HG03575 (cell line): ENCODE measurements at regions not wholly inside any gene's neighbourhood (a gene's known extent, or its start where the extent isn't known, plus 50 kb on each side); places are given as distances from the start of the nearest gene placed in this dataset.
A peak's percentile ranks its signal among the peaks of the same experiment; 100 is the strongest.

Experiments
- ATAC-seq: cut with Tn5 transposase; IDR thresholded peaks from one replicate; pipeline ENCODE4 v1.9.1; 2021; ENCODE audit not compliant: unreplicated experiment, insufficient number of reproducible peaks, low FRiP score; ENCODE audit errors: extremely low read depth

DNA sequence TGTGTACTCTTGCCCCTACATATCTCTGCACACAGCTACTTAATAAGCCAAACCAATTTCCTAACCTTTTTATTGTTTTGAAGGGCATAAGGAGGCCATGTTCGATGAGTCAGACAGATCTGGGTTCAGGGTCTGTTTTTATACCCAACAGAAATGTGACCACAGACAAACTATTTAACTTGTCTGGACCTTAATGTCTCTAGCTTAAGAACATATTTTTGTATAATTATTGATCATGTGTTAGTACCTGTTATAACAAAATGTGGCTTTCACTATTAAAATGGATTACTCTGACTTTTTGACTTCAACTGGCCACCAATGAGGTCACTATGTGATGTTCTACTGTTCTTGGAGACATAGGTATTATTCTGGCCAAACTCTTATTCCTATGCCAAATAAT lies 507.8 kb upstream of the USP24 start:
- no peak for ATAC-seq

DNA sequence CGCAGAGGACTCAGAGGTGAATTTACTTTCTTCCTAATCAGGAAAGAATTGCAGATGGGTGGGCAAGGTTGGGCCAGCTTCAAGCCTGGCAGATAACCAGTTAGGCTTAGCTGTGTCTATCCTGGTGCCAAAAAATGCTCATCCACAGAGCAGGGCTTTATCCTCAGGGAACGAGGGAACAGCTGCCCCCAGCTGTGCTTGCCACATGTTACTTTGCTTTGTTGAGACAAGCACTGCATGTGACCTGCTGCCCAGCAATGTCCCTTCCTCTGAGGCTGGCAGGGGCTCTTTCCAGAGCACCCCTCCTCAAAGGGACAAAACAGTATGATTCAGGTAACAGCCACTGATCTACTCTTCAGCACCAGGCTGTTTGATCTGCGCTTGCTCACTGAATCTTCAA lies 505.1 kb upstream of the USP24 start:
- ATAC-seq = no peak

- no peak for ATAC-seq
These were observed 503.9 kb upstream of the USP24 start for GRCh38 chr1:55718758-55719671.

GRCh38 chr1:55717111-55717510 lies 501.9 kb upstream of the USP24 start:
- ATAC-seq = no peak

- no peak for ATAC-seq
These were observed 501.4 kb upstream of the USP24 start for GRCh38 chr1:55716610-55717009.

DNA sequence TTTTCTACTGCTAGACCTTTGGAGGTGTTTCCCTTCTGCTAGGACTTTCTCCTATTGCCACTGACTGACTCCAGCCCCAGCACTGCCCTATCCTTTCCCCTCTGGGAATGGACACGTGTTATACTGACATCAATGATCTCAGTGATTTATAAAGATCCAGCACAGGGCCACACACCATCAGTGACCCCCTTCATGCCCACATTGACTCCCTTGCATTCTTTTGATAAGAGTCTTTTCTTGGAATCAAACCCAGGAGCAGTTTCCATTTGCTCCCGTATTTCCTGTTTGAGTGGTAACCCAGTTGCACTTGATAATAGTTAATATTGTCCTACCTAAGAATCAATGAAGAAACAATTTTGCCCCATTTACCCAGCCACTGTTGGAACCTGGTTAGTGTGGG lies 501.0 kb upstream of the USP24 start:
- ATAC-seq = no peak

GRCh38 chr1:55714230-55714629 lies 499.1 kb upstream of the USP24 start:
- ATAC-seq = no peak

DNA sequence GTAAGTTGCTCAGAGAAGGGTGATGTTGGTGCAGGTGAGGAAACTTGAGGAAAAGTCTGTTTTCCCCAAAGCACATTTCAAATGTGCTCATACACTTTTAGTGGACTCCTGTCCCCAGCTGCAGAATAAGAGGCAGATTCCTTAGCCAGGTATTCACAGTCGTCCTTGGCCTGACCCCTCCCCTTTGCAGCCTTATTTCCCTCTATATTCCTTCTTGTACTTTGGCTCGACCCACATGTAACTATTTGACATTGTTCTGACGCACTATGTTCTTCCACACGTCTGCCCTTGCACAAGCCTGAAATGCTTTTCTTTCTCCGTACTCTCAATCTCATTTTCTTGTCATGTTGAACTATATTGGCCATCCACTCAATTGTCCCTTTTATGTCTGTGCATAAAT lies 498.4 kb upstream of the USP24 start:
- ATAC-seq = no peak

GRCh38 chr1:55712148-55712547 lies 497.0 kb upstream of the USP24 start:
- no peak for ATAC-seq

DNA sequence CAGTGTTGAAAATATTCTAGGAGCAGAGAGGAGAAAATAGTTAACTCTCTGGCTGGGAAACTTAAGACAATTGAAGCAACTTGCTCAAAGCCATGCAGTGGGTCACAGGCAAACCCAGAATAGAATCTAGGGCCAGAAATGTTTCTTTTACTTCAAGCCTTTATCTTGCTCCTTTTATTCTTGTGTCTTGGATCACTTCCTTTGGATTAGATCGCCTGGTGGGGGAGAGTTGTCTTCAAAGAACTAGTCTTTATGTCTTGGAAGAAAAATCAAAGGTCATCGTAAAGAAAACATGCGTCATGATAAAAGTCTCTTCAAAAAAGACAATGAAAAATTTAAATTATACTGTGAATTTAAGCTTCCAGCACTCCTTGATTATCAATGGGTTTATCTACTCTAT lies 493.6 kb upstream of the USP24 start:
- no peak for ATAC-seq

DNA sequence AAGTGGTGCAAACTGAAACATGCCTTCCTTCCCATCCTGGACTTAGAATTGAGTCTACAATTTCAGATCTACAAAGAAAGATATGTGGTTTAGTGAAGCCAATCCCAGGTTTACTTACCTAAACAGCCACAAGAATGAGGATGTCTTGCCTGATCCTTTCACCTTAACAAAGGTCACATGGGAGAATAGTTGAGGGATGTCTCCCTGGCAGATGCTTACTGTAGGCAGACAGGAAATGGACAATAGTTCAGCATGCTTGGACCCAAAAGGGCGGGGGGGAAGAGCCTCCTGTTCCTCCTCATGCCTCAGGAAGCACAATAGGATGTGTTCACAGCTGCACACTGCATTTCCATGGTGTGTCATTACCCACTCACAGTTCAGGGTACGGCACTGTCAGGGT lies 492.7 kb upstream of the USP24 start:
- ATAC-seq = no peak

DNA sequence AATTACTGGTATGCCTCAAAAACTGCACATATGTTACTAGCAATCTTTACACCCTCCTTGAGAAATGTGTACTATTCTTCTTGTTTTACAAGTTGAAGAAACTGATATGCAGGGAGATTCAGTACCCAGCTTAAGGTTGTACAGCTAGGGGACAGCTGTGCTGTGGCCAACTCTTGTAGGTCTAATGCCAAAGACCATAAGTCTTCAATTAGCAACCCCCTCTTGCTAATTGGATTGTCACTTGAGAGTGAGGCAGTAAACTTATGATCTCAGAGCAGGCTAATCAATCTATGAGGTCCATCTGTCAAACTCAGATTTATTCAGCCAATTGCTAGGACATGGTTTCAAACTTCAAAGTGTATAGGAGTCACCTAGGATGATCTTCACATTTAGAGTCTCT lies 492.0 kb upstream of the USP24 start:
- ATAC-seq = no peak

DNA sequence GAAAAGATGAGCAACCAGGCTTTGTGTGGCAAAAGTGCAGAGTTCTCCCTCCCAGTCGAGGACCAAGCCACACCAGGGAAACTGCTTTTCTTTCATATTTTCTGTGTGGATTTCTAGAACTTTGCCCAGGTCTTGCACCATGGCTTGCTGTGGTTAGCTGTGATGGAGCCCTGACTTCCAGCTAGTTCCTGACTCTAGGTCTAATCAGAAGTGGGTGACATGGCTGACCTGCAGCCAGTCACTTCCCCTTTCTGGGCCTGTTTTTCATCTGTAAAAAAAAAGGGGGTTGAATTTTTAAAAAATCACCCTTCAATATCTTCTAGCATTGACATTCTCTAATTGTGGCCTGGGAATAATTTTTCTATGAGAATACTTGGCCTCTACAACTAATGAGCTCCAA lies 491.2 kb upstream of the USP24 start:
- no peak for ATAC-seq

GRCh38 chr1:55703726-55704363 lies 488.7 kb upstream of the USP24 start:
- no peak for ATAC-seq

DNA sequence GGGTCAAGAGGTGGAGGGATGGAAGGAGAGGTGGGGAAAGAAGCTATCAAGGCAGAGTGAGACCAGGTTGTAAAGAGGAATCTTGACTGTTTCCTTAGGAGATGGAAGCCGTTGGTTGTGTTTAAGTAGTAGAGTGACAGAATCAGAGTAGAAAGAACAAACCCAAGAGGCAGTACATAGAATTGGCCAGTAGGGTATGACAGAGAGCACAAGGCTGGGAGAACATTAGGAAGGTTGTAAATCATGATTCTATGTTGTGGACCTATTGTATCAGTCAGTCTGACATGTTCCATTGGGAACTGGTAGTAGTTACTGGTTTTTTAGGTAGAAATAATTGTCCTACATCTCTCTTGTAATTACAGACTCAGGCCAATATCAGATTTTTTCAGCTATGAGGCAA lies 486.9 kb upstream of the USP24 start:
- ATAC-seq = peak; percentile 64

- no peak for ATAC-seq
These were observed 485.4 kb upstream of the USP24 start for GRCh38 chr1:55700359-55701130.

DNA sequence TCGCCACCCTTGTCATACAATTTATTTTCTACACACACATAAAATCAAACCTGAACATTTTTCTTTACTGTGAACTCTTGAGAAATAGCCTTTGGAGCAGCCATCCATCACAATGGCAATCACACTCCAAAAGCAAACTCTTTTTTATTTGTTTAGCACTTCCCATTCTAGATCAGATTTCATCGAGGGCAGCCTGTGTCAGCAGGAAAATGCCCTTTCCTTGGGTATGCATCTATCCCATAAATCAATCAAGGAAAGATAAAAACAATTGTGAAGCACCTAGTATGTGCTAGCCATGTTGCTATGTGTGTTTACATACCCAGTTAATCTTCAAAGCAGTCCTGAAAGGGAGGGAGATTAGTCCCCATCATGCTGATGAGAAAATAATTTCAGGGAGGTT lies 484.1 kb upstream of the USP24 start:
- ATAC-seq = no peak

DNA sequence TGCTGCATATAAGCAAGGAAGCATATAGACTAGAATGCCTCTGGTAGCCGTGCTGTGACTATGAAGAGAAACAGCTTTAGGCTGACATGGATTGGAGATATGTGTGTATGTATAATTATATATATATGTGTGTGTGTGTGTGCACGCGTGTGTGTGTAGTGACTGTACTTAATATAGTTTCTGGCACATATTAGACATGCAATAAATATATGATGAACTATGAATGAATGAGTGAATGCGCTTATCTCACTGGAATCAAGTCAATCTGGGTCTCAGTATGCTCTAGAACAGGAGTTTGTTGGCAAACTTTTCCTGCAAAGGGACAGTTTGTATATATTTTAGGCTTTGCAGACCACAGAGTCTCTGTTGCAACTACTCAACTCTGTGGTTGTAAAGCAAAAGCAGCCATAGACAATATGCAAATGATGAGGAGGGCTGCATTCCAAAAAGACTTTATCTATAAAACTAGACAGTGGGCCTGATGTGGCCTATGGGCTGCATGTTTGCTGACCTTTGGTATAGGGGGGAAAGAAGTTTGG lies 482.9 kb upstream of the USP24 start:
- no peak for ATAC-seq

DNA sequence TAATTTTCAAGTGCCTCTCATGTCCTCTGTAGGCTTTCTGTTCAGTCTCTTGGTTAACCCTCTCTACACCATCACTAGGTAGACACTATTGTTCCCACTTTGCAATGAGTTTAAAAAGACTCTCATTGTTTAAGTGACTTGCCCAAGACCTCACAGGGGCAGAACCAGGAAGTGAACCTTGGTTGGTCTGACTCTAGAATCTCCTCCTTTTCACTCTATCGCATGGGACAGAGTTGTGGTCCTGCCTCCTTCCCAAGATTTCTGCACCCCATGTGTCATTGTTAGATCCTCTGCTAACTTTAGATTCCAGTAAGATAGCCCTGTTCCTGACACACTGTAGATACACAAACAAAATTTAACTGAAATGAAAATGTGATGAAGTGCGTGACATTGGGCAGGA lies 481.7 kb upstream of the USP24 start:
- ATAC-seq = no peak
